Psoas muscle (tissue), 7 donors: ENCODE measurements at regions not wholly inside any gene's neighbourhood (a gene's known extent, or its start where the extent isn't known, plus 50 kb on each side); places are given as distances from the start of the nearest gene placed in this dataset.

Source experiments
- ATAC-seq, 4 donors: fragments of 200-7000 bp; cut with Tn5 transposase; one replicate each; pipeline ENCODE4 v1.9.1; 2020; ENCODE audit warnings: moderate library complexity in 3 of 4, mild to moderate bottlenecking in 2 of 4
- DNase-seq, 2 donors: peaks; one replicate each; pipeline ENCODE4 v3.0.0-alpha.2; 2020
- H3K27ac ChIP-seq: fragments of 200-600 bp; one replicate; pipeline ENCODE4 v1.8.0; 2022
- H3K27me3 ChIP-seq, 3 donors: fragments of 200-600 bp in 1 of 3; one replicate each; pipeline versions ENCODE4 v1.6.1 to v1.8.0; 2013 to 2022; ENCODE audit warnings: low read length in 2 of 3, mild to moderate bottlenecking in 2 of 3, moderate library complexity in 1 of 3; ENCODE audit not compliant: insufficient read depth in 3 of 3
- H3K36me3 ChIP-seq, 2 donors: fragments of 200-600 bp in 1 of 2; one replicate each; pipeline versions ENCODE4 v1.6.1 to v1.8.0; 2013 to 2022; ENCODE audit warnings: low read depth in 1 of 2, mild to moderate bottlenecking in 1 of 2, moderate library complexity in 1 of 2; ENCODE audit not compliant: insufficient read depth in 1 of 2
- H3K4me1 ChIP-seq: fragments of 200-600 bp; one replicate; pipeline ENCODE4 v1.8.0; 2022
- H3K4me3 ChIP-seq: fragments of 200-600 bp; one replicate; pipeline ENCODE4 v1.8.0; 2022; ENCODE audit warnings: mild to moderate bottlenecking
- H3K9me3 ChIP-seq: fragments of 200-600 bp; one replicate; pipeline ENCODE4 v1.8.0; 2022
- CTCF ChIP-seq: fragments of 200-600 bp; IDR thresholded peaks from one replicate; pipeline ENCODE4 v1.8.0; 2022; ENCODE audit warnings: antibody characterized with exemption
- WGBS, 3 donors: extraction: QIAGEN DNeasy Blood & Tissue Kit; methylation state at CpG; one replicate each; pipeline versions ENCODE4 v1.1.6 to v1.1.7; 2013; 5-methylcytosine and 5-hydroxymethylcytosine counted together
- intact Hi-C, 2 donors: fragments of 100-400 bp; cut with DNase I; formaldehyde crosslinking; loops; one replicate each; pipeline versions ENCODE4 v1.11.0 to v1.14.2; 2022
- donor health status: healthy with polysubstance abuse.
- donor health status: DM: no; HTN: no; CAD: no; lungs with moderate emphysema.
- donor health status: Bipolar disorder and iron deficiency.
- donor health status: healthy.
- donor health status: DM: yes; HTN: yes; CAD: no.
- donor health status: DM: no; HTN: no; CAD: no.
- donor health status: DM: yes; HTN: yes; CAD: no.

- 85 to 89% (median 86%) methylated on average over 15 of the region's 15 CpGs for WGBS, 3 donors
- no peak for TF ChIP-seq CTCF
- no peaks in the 10 kb centered on the region for H3K4me1 ChIP-seq
- ATAC-seq (no peak), DNase-seq (no peak)
- H3K9me3 ChIP-seq = no peaks in the 10 kb centered on the region
- no peaks in the 10 kb centered on the region for H3K27me3 ChIP-seq
- no peak overlapping the region for H3K4me3 ChIP-seq
- H3K36me3 ChIP-seq = no peaks in the 10 kb centered on the region
- intact Hi-C loops = no loop called here
- no peak overlapping the region for H3K27ac ChIP-seq
These were observed 256.5 kb downstream of the MYCN start for GRCh38 chr2:16196687-16197503.

GRCh38 chr2:16195681-16196070 lies 255.3 kb downstream of the MYCN start:
- no peaks in the 10 kb centered on the region for H3K4me1 ChIP-seq
- H3K4me3 ChIP-seq = no peak overlapping the region
- no peaks in the 10 kb centered on the region for H3K9me3 ChIP-seq
- no peak overlapping the region for H3K27ac ChIP-seq
- 87 to 97% (median 92%) methylated on average over 6 of the region's 6 CpGs for WGBS, 3 donors
- ATAC-seq = no peak
- H3K36me3 ChIP-seq = no peaks in the 10 kb centered on the region
- intact Hi-C loops = no loop called here
- no peak for TF ChIP-seq CTCF
- DNase-seq = no peak
- H3K27me3 ChIP-seq = no peaks in the 10 kb centered on the region

- Histone ChIP-seq H3K27me3 (no peaks in the 10 kb centered on the region), H3K4me1 (no peaks in the 10 kb centered on the region), H3K36me3 (no peaks in the 10 kb centered on the region), H3K9me3 (no peaks in the 10 kb centered on the region), H3K4me3 (no peak overlapping the region), H3K27ac (no peak overlapping the region)
- 75 to 83% (median 77%) methylated on average over 6 of the region's 6 CpGs for WGBS, 3 donors
- no peak for TF ChIP-seq CTCF
- DNase-seq (no peak), ATAC-seq (no peak)
- intact Hi-C loops = no loop called here
These were observed 254.8 kb downstream of the MYCN start for GRCh38 chr2:16194931-16195680.

- H3K27ac ChIP-seq = no peak overlapping the region
- H3K4me3 ChIP-seq = no peak overlapping the region
- no peak for DNase-seq
- H3K4me1 ChIP-seq = no peaks in the 10 kb centered on the region
- H3K36me3 ChIP-seq = no peaks in the 10 kb centered on the region
- WGBS, 3 donors = 87 to 89% (median 88%) methylated on average over 4 of the region's 4 CpGs
- H3K27me3 ChIP-seq = no peaks in the 10 kb centered on the region
- TF ChIP-seq CTCF = no peak
- H3K9me3 ChIP-seq = no peaks in the 10 kb centered on the region
- intact Hi-C loops = no loop called here
- no peak for ATAC-seq
These were observed 254.2 kb downstream of the MYCN start for GRCh38 chr2:16194530-16194929.
